ENCODE measurements at regions not wholly inside any gene's neighbourhood (a gene's known extent, or its start where the extent isn't known, plus 50 kb on each side); places are given as distances from the start of the nearest gene placed in this dataset.

DNA sequence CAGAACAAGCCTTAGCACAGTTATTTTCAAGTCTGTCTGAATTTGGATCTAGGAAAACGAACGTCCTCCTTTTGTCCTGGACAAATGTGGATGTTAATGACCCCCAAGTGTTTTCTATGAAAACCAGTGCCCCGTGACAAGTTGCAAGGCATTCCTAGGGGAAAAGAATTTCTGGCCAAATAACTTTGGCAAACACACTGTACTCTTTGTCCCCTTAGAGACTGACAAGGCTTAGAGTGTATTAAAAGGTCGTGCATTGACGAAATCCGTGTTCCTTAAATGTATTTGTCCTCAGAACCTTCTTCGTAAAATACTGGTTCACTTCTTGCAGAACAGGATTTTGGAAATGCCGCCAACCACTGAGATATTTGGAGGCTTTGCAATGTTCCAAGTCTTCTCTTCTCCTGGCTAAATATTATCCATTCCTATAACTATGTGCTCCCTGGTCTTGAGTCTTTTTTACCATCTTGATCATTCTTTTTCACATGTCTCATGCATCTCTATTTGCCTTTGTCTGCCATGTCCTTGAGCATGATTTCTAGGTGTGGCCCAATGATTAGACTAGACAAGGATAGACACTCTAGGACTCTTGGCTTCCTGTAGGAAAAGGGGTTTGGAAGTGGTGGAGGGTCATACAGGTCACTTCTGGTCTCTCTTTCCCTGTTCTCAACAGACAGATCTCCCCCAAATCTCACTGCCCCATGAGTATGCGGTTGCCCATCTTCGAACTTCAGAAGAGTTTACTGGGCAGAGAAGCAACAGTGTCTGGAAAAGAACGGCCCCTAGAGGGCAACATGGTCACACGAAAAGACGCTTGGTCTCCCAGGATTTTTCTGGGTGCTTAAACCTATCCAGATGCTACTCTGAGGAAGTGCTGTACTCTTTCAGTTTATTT, 117.5 kb downstream of the EDEM1 start:
- DNase-seq = peak; percentile 68 to 79 (median 78)

DNA sequence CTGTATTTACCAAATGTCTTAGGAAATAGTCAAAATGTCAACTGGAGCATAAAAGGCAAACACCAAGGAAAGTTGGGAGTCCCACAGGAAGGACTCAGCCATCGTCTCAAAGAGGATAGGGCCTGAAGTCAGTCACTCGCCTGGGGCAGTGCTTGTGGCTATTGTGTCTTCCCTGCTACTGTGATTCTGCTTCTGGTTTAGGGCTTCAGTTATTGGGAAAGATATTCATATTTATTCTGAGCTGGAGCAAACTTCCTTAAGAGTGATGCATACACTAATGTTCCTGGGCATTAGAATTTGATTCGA, 118.1 kb downstream of the EDEM1 start:
- no peak for DNase-seq

DNA sequence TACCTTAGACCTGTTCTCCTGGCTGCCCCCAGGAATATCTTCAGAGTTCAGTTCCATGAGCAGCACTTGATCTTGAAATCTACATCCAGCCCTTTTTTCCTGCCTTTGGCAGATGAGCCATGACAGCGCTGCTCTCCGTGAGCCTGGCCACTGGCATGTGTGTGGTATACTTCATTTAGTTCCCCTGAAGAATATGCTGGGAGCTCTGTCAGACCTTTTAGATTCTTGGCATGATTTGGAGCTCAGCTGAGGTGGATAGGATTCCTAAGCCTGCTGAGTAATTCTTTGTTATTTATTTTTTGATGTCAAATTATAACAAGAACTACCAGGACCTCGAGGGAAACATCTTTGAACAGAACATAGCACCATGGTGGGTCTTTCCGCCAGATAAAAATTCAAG, 121.7 kb downstream of the EDEM1 start:
- no peak for DNase-seq

DNA sequence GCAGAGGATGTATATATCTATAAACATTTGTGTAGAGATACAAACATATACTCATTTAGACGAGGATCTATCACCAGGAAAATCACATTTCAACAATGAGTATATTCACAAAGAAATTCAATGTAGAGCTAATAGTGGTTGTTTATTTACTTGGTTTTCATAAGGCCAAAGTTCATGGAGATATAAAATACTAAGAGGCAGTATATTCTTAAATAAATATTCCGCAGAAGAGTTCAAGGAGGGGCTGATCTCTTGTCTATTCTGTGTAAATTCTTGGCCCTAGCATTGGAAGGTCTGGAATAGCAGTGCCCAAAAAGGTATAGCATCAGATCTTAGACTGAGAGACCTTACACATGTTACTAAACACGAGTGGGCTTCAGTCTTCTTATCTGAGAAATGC, 122.1 kb downstream of the EDEM1 start:
- no peak for DNase-seq

DNA sequence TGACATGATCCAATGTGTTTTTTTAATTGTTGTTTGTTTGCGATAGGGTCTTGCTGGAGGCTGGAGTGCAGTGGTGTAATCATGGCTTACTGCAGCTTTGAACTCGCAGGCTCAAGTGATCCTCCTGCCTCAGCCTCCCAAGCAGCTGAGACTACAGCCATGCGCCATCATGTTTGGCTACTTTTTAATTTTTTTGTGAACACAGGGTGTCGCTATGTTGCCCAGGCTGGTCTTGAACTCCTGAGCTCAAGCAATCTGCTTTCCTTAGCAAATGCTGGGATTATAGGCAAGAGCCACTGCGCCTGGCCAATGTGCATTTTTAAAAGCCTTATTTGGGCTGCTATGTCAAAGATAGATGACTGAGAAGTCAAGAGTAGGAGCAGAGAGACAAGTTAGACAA, 123.0 kb downstream of the EDEM1 start:
- no peak for DNase-seq

DNA sequence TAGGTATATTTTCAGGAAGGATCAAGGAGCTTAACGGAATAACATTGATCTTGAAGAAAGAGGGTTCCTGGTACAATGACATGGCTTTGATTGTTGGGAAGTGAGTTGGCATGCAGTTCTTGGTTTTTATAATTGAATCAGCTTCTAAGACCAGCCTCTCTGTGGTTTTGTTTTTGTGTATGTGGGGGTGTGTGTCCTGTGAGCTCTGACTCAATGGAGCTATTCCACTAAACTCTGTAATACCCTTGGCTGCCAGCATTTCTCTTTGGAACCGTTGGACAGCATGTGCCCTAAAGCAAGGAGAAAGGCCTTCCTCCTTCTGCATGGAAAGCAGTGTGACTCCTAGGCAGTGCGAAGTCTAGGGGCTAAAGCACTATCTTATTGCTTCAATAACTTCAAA, 124.8 kb downstream of the EDEM1 start:
- DNase-seq = peak in 2 of 3 donors; percentile 9 to 45

DNA sequence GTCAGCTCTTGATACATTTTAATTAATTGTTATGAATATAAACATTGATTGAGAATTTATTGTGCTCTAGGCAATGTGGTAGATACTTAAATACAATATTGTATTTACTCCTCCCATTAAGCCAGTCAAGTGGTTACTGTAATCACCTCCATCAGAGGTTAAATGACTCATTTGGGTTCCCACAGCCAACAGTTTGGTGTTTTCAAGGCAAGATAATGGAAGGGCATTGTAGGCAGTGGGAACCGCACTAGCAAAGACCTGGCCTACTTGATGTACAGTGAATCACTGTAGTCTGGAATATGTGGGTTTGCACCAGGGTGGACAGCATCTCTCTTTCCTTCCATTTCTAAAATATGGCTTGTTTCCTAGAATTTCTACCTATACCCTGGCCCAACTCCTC, 127.4 kb downstream of the EDEM1 start:
- DNase-seq = no peak

DNA sequence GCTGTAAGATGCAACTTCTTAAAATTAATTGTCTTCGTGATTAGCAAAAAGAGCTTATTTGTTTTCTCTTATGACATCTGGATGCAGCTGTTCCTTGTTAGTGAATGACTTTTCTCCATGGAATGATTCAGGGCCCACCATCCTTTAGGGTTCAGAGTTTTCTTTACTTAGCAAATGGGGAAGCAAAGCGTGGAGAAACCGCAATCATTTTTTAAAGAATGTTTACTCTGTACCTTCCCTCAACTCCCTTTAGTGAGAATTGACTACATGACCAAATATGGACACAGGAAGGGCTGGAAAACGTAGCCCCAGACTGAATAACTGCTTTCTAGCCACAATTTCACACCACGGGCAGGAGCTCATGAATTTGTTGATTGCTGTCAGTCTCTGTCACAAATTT, 130.1 kb downstream of the EDEM1 start:
- DNase-seq = peak in 1 of 3 donors; percentile 25

DNA sequence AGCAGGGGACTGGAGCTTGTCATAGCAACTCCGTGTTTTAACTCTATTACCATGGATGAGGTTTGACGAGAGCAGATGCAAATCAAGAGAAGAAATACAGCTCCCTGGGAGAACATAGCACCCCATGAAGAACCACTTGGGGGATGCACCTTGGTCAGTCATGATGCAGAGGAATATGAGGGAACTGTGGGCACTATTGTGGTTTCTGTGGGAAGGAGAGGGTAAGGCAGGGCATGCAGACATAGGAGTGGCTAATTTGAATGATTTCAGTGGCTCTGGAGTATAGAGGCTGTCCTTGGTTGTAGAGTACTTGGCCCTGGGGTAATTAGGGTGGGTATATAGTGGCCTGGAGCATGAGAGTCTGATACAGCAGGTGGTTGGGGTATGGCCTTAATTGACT, 131.9 kb downstream of the EDEM1 start:
- DNase-seq = peak in 1 of 3 donors; percentile 7

DNA sequence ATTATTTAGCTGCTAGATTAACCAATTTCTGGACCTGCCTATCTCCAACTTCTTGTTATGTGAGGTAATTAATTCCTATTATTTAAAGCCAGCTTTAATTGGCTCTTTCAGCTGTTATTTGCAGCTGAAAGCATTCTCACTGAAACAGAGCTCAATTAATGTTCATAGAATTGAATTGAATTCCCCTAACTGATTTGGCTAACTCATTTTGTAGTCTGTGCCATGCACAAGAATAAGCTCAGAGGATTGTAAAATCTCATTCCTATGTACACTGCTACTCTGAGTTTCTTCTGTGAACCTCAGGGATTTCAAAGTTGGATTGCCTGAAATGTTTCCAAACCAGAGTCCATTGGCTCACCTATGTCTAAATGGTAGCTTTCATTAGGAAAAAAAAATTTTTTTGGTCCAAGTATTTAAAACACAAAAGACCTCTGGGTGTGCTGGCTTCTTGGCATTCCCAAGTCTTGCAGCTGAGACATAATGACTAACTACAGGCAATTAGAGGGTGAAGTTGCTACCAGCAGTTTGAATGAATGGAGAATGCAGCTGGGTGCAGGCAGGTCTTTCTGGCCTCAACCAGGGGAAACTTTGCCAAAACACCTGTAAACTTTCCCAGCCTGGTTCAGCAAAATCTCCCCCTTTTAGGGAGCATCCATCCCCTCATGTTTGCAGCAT, 134.3 kb downstream of the EDEM1 start:
- DNase-seq = no peak

DNA sequence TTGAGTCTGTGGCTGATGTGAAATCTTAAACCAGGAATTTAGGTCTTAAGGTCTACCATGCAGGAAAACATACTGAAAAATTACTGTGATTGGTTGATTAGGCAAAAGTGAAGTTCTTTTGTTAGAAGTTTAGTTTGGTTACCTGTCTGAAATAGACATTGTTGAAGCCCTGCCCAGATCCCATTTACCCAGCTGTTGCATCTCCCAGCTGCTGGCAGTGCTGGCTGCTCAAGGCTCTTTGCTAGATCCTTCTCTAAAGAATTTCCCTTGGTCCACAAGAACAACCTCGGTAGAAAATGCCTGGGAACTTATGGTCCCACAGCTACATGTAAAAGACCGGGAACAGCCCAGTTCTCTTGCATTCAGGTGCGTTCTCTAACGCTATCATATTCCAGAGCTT, 137.3 kb downstream of the EDEM1 start:
- DNase-seq = no peak

DNA sequence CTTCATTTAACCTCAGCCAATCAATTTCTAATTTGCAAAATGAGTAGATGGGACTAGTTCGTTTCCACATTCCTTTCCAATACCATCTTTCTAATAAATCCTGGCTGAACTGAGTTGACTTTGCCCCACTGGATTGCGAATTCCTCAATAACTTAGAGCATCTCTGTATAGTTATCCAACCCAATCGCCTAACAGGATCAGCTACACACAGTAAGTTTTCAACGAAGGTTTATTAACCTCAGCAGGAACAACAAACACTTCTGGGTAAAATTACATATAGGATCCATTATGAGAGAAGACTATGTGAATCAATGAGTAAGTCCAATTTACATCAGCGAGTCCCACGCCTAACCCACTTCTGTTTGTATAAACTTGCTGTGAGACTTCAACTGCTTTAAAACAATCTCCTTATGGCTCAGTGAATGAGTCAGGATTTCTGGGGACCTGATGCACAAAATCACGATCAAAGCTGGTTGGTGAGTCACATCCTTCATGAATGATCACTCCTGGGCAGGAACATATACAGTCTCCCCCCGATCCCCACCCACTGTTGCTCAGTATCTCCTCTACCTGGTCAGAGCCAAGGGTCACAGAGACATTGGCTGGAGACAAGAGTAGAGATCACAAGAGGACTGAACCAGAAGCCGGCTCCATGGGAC, 142.8 kb downstream of the EDEM1 start:
- peak in 1 of 3 donors; percentile 10 for DNase-seq

DNA sequence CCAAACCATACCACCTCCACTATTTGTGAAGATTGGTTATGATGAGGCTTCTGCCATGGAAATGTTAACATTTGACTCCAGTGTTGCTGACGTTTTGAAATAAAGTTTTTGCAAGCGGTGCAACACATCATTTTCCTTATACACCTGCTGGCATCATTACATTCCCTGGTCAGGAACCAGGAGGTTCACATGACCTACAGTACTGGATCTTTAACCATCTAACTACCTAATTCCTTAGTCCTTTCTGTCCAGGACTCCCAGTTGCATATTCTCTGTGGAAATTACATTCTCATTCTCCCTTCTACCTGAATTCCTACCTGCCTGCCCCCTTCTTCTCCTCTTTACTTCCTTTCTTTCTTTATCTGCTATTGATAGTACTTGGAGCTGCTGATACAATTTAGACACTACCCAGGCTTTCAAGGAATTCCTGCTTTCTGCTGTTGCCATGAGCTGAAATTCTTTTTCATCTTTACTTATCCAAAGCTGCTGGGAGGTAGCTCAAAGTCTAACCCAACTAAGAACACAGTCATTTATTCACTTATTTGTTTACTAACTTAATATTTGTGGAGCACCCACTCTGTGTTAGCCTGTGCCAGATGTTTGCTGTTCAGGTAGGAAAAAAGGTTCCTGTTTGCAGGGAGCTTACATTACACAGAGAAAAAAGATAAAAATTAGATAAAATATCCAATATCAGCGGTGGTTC, 144.2 kb downstream of the EDEM1 start:
- no peak for DNase-seq

DNA sequence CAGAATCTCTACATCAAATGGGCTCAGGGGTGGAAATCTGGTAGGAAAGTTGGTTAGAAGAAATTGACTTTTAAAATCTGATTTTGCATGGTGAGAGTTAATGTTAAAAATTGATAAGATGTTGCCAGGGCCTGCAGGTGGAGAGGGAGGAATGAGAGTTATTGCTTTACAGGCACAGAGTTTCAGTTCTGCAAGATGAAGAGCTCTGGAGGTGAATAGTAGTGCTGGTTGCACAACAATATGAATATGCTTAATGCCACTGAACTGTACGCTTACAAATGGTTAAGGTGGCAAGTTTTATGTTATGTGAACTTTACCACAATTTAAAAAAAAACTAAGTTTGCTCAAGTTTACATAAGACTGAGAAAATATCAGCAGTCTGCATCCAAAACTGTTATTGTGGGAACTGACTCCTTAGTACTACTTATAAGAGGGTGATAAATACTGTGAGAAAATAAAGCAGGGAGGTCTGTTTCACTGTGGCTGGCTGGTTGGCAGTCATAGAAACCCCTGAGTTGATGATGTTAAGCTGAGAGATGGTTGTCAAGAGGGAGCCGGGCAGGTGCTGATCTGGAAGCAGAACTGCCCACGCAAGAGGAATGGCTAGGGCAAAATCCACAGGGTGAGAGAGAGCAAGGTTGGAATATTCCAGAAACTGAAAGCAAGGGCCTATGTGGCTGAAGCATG, 144.9 kb downstream of the EDEM1 start:
- DNase-seq = no peak

DNA sequence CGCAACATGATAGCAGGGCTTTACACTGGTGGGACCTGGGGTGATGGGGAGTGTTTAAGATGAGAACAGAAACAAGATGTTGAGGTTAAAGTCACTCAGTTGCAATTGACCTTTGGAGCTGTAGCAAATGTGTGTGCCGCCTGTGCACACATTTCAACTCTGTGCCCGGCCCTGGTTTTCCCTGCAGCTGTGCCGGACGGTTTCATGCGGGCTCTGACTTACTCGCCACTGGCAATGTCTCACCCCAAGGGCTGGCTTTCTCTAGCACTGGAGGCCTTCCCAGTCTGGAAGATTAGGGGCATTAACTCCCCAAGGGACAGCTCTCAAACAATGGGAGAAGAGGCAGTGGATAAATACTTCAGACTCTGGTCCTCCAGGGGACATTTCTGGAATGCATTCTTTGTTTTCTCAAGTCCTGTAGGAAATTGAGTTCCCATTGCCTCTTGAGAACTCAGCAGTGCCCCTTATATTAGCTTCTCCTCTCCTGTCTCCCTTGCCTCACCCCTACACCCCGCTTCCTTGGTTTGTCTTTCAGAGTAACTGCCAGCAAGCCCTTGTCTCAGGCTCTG, 152.5 kb downstream of the EDEM1 start:
- DNase-seq = no peak

DNA sequence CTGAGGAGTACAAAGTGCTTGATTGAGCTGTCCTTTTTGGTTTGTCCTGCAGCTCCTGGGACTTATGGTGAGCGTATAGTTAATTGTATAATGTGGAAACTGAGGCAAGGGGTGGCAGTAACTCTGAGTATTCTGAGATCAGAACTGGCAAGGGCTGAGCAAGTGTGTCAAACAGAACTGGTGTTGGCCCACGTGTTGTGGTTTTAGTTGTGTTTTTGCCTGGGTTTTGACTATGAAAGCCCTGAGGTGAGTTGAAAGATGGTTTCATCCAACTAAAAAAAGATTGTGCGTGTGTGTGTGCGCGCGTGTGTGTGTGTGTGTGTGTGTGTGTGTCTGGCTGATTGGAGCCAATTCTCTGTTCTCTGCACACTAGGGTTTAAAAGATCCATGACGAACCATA, 154.1 kb downstream of the EDEM1 start:
- DNase-seq = no peak

DNA sequence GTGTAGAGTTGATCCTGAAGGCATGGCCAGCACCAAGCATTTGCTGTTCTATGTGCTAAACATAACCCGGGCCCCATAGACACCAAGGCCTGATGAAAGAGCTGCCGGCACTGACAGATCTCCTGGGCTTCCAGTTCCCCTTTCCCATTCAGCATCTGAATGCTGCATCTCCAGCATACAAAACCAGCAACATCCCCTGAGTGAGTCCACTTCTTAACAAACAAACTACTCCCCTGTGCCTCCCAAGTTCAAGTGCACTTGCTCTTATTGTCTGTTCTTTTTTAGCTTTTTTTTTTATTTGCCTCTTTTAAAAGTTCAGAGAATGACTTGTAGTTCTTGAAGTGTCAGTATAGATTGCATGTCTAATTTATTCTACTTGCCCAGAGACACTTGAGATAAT, 156.0 kb downstream of the EDEM1 start:
- DNase-seq = peak in 1 of 3 donors; percentile 7

DNA sequence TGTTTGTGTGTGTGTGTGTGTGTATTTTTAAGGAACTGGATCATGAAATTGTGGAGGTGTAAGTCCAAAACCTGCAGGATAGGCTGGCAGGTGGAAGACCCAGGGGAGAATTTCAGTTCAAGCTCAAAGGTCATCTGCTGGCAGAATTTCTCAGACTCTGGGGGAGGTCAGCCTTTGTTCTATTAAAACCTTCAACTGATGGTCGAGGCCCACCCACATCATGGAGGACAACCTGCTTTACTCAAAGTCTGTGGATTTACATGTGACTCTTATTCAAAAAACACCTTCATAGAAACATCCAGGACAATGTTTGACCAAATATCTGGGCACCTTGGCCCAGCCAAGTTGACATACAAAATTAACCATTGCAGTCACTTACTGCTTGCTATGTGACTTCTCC, 157.2 kb downstream of the EDEM1 start:
- DNase-seq = no peak

DNA sequence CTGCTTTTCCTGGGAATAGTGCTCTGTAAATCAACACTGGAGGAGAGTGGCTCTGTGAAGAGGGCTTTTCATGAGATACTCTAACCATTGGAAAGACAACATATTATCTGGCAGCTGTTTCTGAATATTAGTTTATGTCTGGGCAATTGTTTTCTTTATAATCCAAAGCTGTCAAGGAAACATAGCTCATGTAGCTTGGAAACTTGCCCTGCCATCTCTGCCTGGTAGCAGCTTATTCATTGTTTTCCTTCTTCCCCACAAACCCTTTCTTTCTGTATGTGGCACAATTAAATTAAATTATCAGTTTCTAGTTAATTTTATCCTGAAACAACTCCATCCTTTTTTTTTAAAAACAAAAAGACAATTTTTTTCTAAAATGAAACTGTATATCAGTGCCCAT, 160.0 kb downstream of the EDEM1 start:
- DNase-seq = no peak

DNA sequence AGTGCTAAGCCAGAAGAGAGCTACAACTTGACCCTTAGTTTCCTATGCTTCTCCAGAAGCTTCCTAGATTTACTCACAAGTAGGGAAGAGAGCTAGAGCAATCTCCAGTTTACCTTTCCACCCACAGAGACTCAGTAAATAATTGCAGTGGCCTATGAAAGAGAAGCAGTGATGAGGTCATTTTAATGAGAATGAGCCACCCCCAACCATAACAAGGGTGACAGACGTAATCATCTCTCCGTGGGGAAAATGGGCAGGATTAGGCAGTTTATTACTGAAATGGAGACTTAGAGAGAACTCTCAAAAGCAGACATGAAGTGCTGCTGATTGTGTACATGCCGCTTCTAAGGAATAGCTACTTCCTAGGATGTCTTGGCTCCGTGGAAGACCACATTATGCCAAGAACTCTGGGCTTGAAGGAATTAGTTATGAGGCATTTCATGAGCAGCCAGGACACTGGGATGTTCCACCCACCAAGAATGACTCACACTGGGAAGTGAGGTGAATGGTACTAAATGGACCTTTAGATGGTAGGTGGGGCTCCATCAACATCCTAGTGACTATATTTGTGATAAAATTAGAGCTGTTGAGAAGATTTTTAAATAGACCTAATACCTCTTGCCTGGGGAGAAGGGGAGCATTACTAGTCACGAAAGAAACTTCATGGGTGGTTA, 160.9 kb downstream of the EDEM1 start:
- DNase-seq = no peak

DNA sequence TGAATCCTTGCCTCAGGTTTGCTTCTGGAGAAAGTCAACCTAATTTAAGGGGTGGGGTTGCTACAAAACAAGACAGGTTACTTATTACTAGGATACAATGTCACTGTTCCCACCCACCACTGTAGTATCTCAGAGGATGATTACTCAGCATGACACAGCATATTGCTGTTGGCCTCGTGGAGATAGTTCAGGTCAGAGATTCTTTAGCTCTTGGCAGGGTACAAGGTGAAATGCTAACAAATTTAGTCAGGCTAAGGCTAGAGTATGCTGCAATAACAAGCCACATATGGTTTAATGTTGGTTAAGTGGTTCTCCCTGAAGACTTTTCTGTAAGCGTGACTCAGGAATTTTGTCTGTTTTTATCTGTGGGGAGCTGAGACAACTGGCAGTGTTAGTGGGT, 161.8 kb downstream of the EDEM1 start:
- no peak for DNase-seq

DNA sequence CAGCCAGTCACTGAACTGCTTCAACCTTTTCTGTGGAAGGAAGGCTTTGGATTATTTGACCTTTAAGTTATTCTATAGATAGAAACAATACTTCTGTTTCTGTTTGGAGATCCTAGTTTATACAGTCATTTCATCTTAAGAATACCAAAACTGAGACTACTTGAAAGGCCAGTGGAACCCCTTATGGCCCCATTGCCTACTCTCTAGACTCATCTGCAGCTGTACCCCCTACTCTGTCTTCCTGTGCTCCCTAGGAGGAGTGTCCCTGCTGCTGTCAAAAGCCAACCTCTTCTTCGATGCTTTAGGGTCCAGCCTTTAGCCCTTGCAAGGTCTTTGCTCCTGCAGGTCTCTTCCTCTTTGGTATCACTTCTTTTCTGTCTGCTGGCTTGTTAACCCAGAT, 169.6 kb downstream of the EDEM1 start:
- no peak for DNase-seq
